Peyer's patch (tissue), 4 donors: ENCODE measurements at regions not wholly inside any gene's neighbourhood (a gene's known extent, or its start where the extent isn't known, plus 50 kb on each side); places are given as distances from the start of the nearest gene placed in this dataset.

Source experiments
- POLR2A ChIP-seq, 2 donors: fragments of 450-650 bp; IDR thresholded peaks; one replicate each; pipeline ENCODE4 v1.5.1; 2017; ENCODE audit warnings: antibody characterized with exemption in 2 of 2, mild to moderate bottlenecking in 2 of 2, moderate library complexity in 2 of 2
- TF ChIP-seq, protein P1 (sequence below), 6 experiments: fragments of 450-650 bp in 4 of 6; fragments of 200-600 bp in 2 of 6; sonication (generic) in 1 of 6; IDR thresholded peaks; one replicate each; pipeline ENCODE4 v1.5.1; 2017 to 2019; ENCODE audit warnings: antibody characterized with exemption in 6 of 6, mild to moderate bottlenecking in 3 of 6, moderate library complexity in 1 of 6

DNA sequence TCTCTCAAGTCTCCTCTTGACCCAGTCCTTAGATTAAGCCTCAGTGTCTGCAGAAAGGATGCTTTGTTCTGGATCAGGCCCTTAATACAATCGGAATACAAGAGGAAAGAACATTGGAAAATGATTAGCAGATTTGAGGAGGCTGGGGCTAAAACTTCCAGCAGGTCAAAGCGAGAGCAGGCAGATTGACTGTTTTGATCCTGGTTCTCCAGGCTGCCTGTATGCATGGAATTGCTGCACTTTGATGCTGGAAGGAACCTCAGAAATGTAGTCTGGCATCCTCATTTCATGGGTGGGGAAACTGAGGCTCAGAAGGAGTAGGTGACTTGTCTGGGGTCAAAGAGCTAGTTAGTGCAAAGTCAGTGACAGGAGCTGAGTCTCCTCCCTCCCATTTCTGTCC is 202.8 kb downstream of the EMX2 start:
- TF ChIP-seq, protein P1, sequence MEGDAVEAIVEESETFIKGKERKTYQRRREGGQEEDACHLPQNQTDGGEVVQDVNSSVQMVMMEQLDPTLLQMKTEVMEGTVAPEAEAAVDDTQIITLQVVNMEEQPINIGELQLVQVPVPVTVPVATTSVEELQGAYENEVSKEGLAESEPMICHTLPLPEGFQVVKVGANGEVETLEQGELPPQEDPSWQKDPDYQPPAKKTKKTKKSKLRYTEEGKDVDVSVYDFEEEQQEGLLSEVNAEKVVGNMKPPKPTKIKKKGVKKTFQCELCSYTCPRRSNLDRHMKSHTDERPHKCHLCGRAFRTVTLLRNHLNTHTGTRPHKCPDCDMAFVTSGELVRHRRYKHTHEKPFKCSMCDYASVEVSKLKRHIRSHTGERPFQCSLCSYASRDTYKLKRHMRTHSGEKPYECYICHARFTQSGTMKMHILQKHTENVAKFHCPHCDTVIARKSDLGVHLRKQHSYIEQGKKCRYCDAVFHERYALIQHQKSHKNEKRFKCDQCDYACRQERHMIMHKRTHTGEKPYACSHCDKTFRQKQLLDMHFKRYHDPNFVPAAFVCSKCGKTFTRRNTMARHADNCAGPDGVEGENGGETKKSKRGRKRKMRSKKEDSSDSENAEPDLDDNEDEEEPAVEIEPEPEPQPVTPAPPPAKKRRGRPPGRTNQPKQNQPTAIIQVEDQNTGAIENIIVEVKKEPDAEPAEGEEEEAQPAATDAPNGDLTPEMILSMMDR (IDR thresholded peaks at IDR 0.05) = no peak
- no peak for TF ChIP-seq POLR2A (IDR thresholded peaks at IDR 0.05)
